IPS-15b (cell line): ENCODE measurements at regions not wholly inside any gene's neighbourhood (a gene's known extent, or its start where the extent isn't known, plus 50 kb on each side); places are given as distances from the start of the nearest gene placed in this dataset.

Experiments
- H3K27me3 ChIP-seq: one replicate; pipeline ENCODE4 v1.6.1; 2013; ENCODE audit warnings: low read length; ENCODE audit not compliant: control insufficient read depth, insufficient read depth
- H3K36me3 ChIP-seq: one replicate; pipeline ENCODE4 v1.6.1; 2013; ENCODE audit warnings: low read length; ENCODE audit not compliant: control insufficient read depth, insufficient read depth
- H3K4me1 ChIP-seq: one replicate; pipeline ENCODE4 v1.6.1; 2013; ENCODE audit warnings: mild to moderate bottlenecking, low read length; ENCODE audit not compliant: control insufficient read depth, insufficient read depth
- H3K4me3 ChIP-seq: one replicate; pipeline ENCODE4 v1.5.1; 2013; ENCODE audit warnings: low read depth, low read length
- H3K9ac ChIP-seq: one replicate; pipeline ENCODE4 v1.6.1; 2013; ENCODE audit warnings: low read depth, mild to moderate bottlenecking, low read length
- H3K9me3 ChIP-seq: one replicate; pipeline ENCODE4 v1.6.1; 2013; ENCODE audit warnings: mild to moderate bottlenecking, low read length; ENCODE audit not compliant: control insufficient read depth, insufficient read depth

- Histone ChIP-seq H3K9me3 (no peaks in the 10 kb centered on the region), H3K27me3 (no peaks in the 10 kb centered on the region), H3K36me3 (no peaks in the 10 kb centered on the region), H3K4me3 (no peak overlapping the region), H3K9ac (no peak overlapping the region), H3K4me1 (peaks cover 9% of the 10 kb centered on the region)
These were observed 67.5 kb upstream of the ZNF516 start for GRCh38 chr18:76562286-76563122.

- Histone ChIP-seq H3K4me3 (no peak overlapping the region), H3K4me1 (no peaks in the 10 kb centered on the region)
These were observed 64.0 kb upstream of the ZNF516 start for GRCh38 chr18:76558881-76559667.

GRCh38 chr18:76557026-76557575 lies 62.1 kb upstream of the ZNF516 start:
- Histone ChIP-seq H3K9ac (no peak overlapping the region), H3K4me3 (no peak overlapping the region), H3K4me1 (no peaks in the 10 kb centered on the region), H3K36me3 (no peaks in the 10 kb centered on the region), H3K27me3 (no peaks in the 10 kb centered on the region), H3K9me3 (no peaks in the 10 kb centered on the region)

More at GRCh38 chr18:76558881-76559667, 64.0 kb upstream of the ZNF516 start:
- H3K36me3 ChIP-seq, result no peaks in the 10 kb centered on the region
- H3K9me3 ChIP-seq, result no peaks in the 10 kb centered on the region
- no peaks in the 10 kb centered on the region for H3K27me3 ChIP-seq
- H3K9ac ChIP-seq, result no peak overlapping the region

GRCh38 chr18:76554547-76555222 lies 59.6 kb upstream of the ZNF516 start:
- H3K9ac ChIP-seq, result no peak overlapping the region
- no peaks in the 10 kb centered on the region for H3K36me3 ChIP-seq

GRCh38 chr18:76553715-76554546 lies 58.9 kb upstream of the ZNF516 start:
- Histone ChIP-seq H3K36me3 (no peaks in the 10 kb centered on the region), H3K4me1 (no peaks in the 10 kb centered on the region), H3K9me3 (no peaks in the 10 kb centered on the region), H3K9ac (no peak overlapping the region), H3K4me3 (no peak overlapping the region), H3K27me3 (no peaks in the 10 kb centered on the region)

More at GRCh38 chr18:76554547-76555222, 59.6 kb upstream of the ZNF516 start:
- Histone ChIP-seq H3K4me1 (no peaks in the 10 kb centered on the region), H3K27me3 (no peaks in the 10 kb centered on the region), H3K4me3 (no peak overlapping the region), H3K9me3 (no peaks in the 10 kb centered on the region)

- Histone ChIP-seq H3K9ac (no peak overlapping the region), H3K9me3 (no peaks in the 10 kb centered on the region)
These were observed 53.5 kb upstream of the ZNF516 start for GRCh38 chr18:76548541-76548940.

DNA sequence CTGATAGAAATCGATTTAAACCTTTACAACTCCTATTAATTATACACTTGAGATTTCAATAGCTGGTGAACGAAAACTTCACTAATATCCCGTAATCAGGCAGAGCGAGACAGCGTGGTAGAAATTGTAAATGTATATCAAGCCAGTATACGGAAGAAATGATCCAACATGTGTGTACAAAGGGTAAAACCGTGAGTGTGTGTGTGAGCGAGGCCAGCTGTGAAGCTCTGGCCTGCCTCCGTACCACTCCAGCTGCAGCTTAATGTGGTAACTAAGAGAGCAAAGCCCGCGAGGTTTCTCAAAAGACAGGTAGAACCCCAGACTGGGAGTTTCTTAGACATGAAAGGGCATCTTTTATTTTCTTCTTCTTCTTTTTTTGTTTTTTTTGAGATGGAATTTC lies 52.3 kb upstream of the ZNF516 start:
- Histone ChIP-seq H3K4me1 (no peaks in the 10 kb centered on the region), H3K36me3 (no peaks in the 10 kb centered on the region), H3K4me3 (no peak overlapping the region), H3K27me3 (no peaks in the 10 kb centered on the region), H3K9ac (no peak overlapping the region), H3K9me3 (no peaks in the 10 kb centered on the region)

More at GRCh38 chr18:76548541-76548940, 53.5 kb upstream of the ZNF516 start:
- H3K4me3 ChIP-seq, result no peak overlapping the region
- H3K4me1 ChIP-seq, result no peaks in the 10 kb centered on the region
- H3K36me3 ChIP-seq, result no peaks in the 10 kb centered on the region
- no peaks in the 10 kb centered on the region for H3K27me3 ChIP-seq

DNA sequence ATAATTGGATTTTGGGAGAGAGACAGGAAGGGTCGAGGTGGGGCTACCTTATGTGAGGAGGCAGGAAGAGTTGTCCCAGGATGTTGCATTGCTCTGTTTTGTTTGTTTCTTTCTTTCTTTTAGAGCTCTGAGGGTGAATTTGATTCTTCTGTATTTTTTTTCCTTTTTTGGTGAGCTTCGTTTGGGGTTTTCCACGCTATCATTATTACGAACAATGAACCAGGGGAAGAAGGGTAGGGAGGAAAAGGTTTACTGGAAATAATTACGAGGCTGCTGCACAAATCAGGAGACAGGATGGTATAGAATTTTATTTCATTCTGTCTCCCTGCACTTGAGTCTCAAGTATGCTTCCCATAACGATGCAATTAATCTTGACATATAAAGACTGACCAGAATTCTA lies 51.4 kb upstream of the ZNF516 start:
- no peaks in the 10 kb centered on the region for H3K4me1 ChIP-seq
- H3K27me3 ChIP-seq, result no peaks in the 10 kb centered on the region
- no peaks in the 10 kb centered on the region for H3K36me3 ChIP-seq
- no peak overlapping the region for H3K9ac ChIP-seq
- no peaks in the 10 kb centered on the region for H3K9me3 ChIP-seq
- H3K4me3 ChIP-seq, result no peak overlapping the region

GRCh38 chr18:76546088-76546435 lies 51.0 kb upstream of the ZNF516 start:
- H3K9me3 ChIP-seq, result no peaks in the 10 kb centered on the region
- no peak overlapping the region for H3K4me3 ChIP-seq
- no peaks in the 10 kb centered on the region for H3K36me3 ChIP-seq
- no peak overlapping the region for H3K9ac ChIP-seq
- H3K4me1 ChIP-seq, result no peaks in the 10 kb centered on the region
- no peaks in the 10 kb centered on the region for H3K27me3 ChIP-seq

GRCh38 chr18:76545433-76546087 lies 50.5 kb upstream of the ZNF516 start:
- Histone ChIP-seq H3K27me3 (no peaks in the 10 kb centered on the region), H3K4me1 (no peaks in the 10 kb centered on the region), H3K36me3 (no peaks in the 10 kb centered on the region), H3K4me3 (no peak overlapping the region), H3K9ac (no peak overlapping the region), H3K9me3 (no peaks in the 10 kb centered on the region)
